Memory B cell (primary cell): ENCODE measurements at regions not wholly inside any gene's neighbourhood (a gene's known extent, or its start where the extent isn't known, plus 50 kb on each side); places are given as distances from the start of the nearest gene placed in this dataset.

Source experiments
- ATAC-seq: fragments of 150-1000 bp; cut with Tn5 transposase; 2 replicates; pipeline ENCODE4 v1.10.0; 2021; ENCODE audit warnings: low read depth, mild to moderate bottlenecking, moderate library complexity
- DNase-seq, 2 donors: peaks; one replicate each; pipeline ENCODE4 v3.0.0; 2022; ENCODE audit warnings: low spot score in 2 of 2
- H3K27ac Mint-ChIP-seq: one replicate; pipeline ENCODE4 v1.8.0; 2022; ENCODE audit warnings: mild to moderate bottlenecking, moderate library complexity, mixed read lengths
- H3K27me3 Mint-ChIP-seq: one replicate; pipeline ENCODE4 v1.8.0; 2022; ENCODE audit warnings: mixed read lengths
- H3K36me3 Mint-ChIP-seq: one replicate; pipeline ENCODE4 v1.8.0; 2022; ENCODE audit warnings: mild to moderate bottlenecking, mixed read lengths
- H3K4me1 Mint-ChIP-seq: one replicate; pipeline ENCODE4 v1.8.0; 2022; ENCODE audit warnings: mixed read lengths
- H3K4me3 Mint-ChIP-seq: one replicate; pipeline ENCODE4 v1.8.0; 2022; ENCODE audit warnings: mild to moderate bottlenecking, moderate library complexity, mixed read lengths
- H3K9me3 Mint-ChIP-seq: one replicate; pipeline ENCODE4 v1.8.0; 2022; ENCODE audit warnings: mixed read lengths

DNA sequence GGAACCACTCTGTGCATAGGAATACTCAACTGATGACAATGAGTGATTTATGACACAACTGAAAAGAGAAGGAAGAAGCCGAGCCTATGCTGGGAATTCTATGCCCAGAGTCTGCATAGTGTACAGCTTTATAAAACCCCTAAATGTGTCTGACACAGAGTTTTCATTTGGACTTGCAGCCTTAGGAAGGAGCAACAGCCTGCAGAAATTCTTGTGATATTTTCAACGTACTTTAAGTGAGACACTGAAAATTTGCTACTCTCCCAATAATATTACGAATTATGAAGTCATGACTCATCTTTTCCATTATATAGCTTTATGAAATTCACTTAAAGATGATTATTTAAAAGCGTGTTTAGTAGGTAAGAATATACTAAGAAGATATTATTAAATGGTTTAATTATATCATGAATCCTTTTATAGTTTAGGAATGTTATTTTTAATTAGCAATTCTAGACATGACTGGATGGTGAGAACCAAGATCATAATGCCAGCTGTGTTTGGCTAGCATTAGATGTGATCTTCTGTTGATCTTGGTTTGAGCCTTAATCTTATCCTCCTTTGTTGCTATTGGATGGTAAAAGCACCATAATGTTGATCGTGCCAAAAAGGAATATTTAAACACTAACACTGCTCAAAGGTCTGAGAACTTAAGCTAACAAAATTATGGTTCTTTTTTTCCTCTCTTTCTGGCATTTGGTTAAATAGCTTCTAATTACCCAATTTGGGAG is 785.1 kb upstream of the ADGRL4 start:
- ATAC-seq (no peak), DNase-seq (no peak)
- no peaks in the 10 kb centered on the region for H3K27me3 Mint-ChIP-seq
- no peaks in the 10 kb centered on the region for H3K9me3 Mint-ChIP-seq
- no peaks in the 10 kb centered on the region for H3K36me3 Mint-ChIP-seq
- no peak overlapping the region for H3K4me3 Mint-ChIP-seq
- H3K4me1 Mint-ChIP-seq = peaks cover 3% of the 10 kb centered on the region
- no peak overlapping the region for H3K27ac Mint-ChIP-seq

DNA sequence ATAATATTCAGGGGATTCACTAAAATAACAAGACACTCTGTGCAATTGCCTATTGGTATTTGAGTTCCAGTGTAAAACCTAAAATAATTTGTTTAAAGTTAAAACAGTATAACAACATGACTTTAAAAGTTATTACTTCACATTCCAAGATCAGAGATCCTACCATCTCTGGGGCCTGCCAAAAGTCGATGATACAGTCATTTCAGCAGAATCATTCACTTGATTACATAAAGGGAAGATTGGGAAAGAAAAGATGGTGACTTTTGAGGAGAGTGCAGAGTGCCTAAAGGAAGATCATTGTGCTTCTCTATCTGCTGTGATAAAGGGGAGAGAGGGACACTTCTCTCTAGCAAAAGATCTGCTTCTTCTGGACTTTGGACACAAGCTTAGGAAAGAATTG is 784.4 kb upstream of the ADGRL4 start:
- Mint-ChIP-seq H3K27me3 (no peaks in the 10 kb centered on the region), H3K27ac (no peak overlapping the region), H3K9me3 (no peaks in the 10 kb centered on the region), H3K4me1 (peaks cover 3% of the 10 kb centered on the region), H3K36me3 (no peaks in the 10 kb centered on the region), H3K4me3 (no peak overlapping the region)
- DNase-seq = no peak
- no peak for ATAC-seq

DNA sequence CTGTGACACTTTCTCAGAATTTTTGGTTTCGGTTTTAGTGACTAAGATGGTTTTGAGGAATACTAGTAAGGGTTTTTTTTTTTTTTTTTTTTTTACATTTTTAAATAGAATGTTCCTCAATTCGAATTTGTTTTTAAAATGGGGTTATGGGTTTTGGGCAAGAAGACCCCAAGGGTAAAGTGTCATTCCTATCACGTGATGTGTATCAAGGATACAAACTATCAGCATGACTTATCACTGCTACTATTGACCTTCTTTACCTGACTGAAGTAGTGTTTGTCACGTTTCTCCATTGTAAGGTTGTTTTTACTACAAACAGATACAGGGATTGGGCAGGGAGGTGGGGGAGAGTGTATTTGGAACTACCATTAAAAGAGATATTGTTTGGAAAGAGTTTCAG is 781.1 kb upstream of the ADGRL4 start:
- ATAC-seq (no peak), DNase-seq (no peak)
- Mint-ChIP-seq H3K9me3 (no peaks in the 10 kb centered on the region), H3K36me3 (no peaks in the 10 kb centered on the region), H3K4me1 (no peaks in the 10 kb centered on the region), H3K27me3 (no peaks in the 10 kb centered on the region), H3K4me3 (no peak overlapping the region), H3K27ac (no peak overlapping the region)

DNA sequence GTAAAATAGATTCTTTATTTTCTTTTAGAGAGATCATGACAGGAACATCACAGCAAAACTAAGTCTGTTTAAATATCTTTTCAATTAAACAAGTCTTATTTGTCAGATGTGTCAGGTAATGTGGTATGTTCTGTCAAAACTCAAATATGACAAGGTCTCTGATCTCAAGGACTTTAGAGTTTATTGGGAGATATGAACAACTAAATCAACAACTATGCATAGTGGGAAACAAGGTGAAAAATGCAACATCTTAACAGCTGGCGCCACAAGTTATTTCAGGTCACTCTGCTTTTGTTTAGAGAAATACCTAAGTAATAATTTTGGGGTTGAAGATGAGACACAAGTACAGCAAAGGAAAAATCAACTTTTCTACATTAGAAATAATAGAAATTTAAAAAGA is 779.4 kb upstream of the ADGRL4 start:
- Mint-ChIP-seq H3K4me3 (no peak overlapping the region), H3K9me3 (peaks cover 2% of the 10 kb centered on the region), H3K4me1 (peaks cover 2% of the 10 kb centered on the region), H3K36me3 (no peaks in the 10 kb centered on the region), H3K27me3 (no peaks in the 10 kb centered on the region), H3K27ac (no peak overlapping the region)
- DNase-seq (no peak), ATAC-seq (no peak)

DNA sequence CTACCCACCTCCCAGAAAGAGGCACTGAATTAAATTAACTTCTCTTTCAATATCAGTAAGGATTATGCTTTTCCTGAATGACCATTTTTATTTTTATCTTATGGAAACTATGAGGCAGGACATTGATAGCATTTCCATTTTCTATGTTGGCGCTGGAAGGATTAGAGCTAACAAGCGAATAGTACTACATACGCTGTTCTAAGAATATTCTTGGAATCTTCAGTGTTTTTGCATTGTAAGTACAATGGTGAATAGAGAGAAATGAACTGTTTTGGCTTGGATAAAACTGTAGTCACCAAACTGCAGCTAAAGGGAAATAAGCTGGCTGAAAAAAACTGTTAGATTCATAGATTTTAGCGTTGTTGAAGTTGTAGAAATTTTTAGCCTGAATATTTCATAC is 779.0 kb upstream of the ADGRL4 start:
- DNase-seq (no peak), ATAC-seq (no peak)
- no peak overlapping the region for H3K4me3 Mint-ChIP-seq
- no peaks in the 10 kb centered on the region for H3K27me3 Mint-ChIP-seq
- peaks cover 2% of the 10 kb centered on the region for H3K4me1 Mint-ChIP-seq
- H3K27ac Mint-ChIP-seq = no peak overlapping the region
- peaks cover 2% of the 10 kb centered on the region for H3K9me3 Mint-ChIP-seq
- no peaks in the 10 kb centered on the region for H3K36me3 Mint-ChIP-seq

DNA sequence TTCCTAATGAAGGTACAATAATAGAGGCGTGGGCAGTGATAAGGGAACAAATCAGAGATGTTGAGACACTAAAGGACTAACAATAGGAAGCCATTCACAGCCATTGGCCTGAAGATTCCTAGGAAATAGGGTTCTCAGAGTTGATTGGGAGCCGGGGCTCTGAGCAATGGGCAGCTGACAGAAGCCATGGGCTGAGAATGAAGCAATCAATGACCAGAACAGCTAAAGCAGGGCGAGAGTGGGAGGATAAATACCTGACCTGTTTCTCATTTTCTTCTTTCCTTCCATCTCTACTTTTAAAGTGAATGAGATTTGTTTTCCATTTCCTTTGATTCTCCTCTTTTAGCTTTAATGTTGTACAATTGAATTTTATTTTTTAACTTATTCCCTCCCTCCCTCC is 774.7 kb upstream of the ADGRL4 start:
- H3K27ac Mint-ChIP-seq = no peak overlapping the region
- DNase-seq = no peak
- no peaks in the 10 kb centered on the region for H3K27me3 Mint-ChIP-seq
- no peaks in the 10 kb centered on the region for H3K36me3 Mint-ChIP-seq
- no peak overlapping the region for H3K4me3 Mint-ChIP-seq
- peaks cover 2% of the 10 kb centered on the region for H3K9me3 Mint-ChIP-seq
- peaks cover 10% of the 10 kb centered on the region for H3K4me1 Mint-ChIP-seq
- ATAC-seq = no peak

DNA sequence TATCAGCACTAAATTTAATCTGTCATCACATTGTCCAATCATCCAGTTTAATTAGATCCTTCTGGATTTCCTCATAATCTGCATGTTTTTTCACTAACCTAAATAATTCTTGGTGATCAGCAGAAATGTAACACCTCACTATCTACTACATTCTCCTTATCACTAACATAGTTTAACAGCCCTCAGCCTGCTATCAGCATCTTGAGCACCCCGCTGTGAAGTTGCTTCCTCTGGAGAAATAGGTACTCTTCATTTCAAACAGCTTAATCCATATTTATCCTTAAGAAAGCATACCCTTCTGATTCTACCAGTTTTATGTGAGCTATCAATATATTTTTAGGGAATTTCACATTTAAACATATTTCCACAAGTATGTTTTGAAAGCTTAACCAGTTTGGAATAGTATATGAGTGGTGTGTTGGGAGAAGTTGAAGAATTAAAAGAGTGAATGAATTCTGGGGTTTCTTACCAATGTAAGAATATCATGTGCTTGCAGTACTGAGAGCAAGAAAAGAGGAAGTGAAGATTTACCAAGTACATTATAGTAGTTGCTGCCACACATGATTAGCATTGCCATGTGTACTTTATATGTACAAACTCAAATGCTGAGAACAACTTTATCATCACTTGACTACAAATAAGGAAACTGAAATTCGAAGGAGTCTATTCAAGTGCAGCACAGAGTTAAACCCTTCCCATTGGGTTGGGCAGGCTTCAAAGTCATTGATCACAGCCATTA is 771.1 kb upstream of the ADGRL4 start:
- H3K9me3 Mint-ChIP-seq = peaks cover 2% of the 10 kb centered on the region
- no peak overlapping the region for H3K4me3 Mint-ChIP-seq
- peak in 1 of 2 donors; percentile 24 for DNase-seq
- no peaks in the 10 kb centered on the region for H3K36me3 Mint-ChIP-seq
- peak; percentile 99 for ATAC-seq
- peaks cover 10% of the 10 kb centered on the region for H3K4me1 Mint-ChIP-seq
- H3K27me3 Mint-ChIP-seq = no peaks in the 10 kb centered on the region
- H3K27ac Mint-ChIP-seq = peak overlapping the region; percentile 7

DNA sequence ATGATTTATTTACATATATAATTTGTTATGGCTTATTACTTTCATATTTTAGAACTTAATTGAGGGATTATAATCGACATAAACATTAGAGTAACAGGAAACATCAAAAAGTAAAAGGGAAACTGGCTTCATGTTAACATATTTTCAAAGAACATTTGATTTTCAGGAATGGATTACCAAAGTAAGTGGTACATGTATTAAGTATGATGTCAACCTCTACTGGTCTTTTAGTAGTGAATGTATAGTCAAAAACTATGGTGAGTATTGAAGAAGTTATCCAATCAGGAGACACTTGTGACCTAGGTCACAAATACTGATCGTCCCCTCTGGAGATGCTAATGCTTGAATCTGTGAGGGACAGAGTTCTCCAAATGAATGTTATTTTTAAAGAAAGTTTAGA is 768.9 kb upstream of the ADGRL4 start:
- DNase-seq (no peak), ATAC-seq (no peak)
- Mint-ChIP-seq H3K4me3 (no peak overlapping the region), H3K36me3 (no peaks in the 10 kb centered on the region), H3K4me1 (peaks cover 8% of the 10 kb centered on the region), H3K27me3 (no peaks in the 10 kb centered on the region), H3K27ac (no peak overlapping the region), H3K9me3 (no peaks in the 10 kb centered on the region)

DNA sequence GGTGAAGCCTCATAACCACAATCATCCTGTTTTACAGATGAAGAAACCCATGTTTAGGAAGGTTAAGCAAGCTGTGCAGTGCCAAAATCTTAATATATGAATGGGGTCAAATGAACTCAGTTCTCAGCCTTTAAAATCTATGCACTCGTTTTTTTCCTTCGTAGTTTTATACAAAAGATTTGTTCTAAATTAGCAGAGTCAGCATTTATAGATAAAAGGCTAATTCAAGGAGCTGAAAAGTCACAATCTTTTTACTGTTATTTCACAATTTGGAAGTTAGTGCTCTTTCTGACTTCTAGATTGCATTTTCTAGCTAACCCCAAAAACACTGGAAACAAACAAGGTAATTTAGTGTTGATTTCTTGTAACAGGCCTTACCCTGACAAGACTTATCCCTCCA is 766.9 kb upstream of the ADGRL4 start:
- Mint-ChIP-seq H3K4me1 (peaks cover 8% of the 10 kb centered on the region), H3K9me3 (no peaks in the 10 kb centered on the region), H3K36me3 (no peaks in the 10 kb centered on the region), H3K27ac (no peak overlapping the region), H3K4me3 (no peak overlapping the region), H3K27me3 (no peaks in the 10 kb centered on the region)
- ATAC-seq = no peak
- no peak for DNase-seq

DNA sequence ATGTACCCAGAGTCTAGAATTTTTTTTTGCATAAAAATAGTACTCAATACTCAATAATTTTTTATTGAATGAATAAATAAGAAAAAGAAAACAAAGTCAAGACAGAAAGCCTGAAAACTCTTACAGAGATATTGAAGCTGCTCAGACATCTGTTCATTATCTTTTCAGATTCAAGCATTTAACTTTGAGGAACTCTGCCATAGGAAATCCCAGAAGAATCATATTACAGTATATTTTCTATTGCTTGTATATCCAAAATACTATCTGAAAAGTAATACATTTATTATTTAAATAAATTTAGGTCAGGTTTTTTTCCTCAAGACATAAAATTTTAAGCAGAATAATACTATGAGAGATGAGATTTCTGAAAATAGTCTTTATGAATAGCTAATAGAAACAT is 755.9 kb upstream of the ADGRL4 start:
- Mint-ChIP-seq H3K36me3 (peaks cover 2% of the 10 kb centered on the region), H3K4me1 (no peaks in the 10 kb centered on the region), H3K27me3 (no peaks in the 10 kb centered on the region), H3K9me3 (peaks cover 6% of the 10 kb centered on the region), H3K4me3 (no peak overlapping the region), H3K27ac (no peak overlapping the region)
- ATAC-seq (no peak), DNase-seq (no peak)

DNA sequence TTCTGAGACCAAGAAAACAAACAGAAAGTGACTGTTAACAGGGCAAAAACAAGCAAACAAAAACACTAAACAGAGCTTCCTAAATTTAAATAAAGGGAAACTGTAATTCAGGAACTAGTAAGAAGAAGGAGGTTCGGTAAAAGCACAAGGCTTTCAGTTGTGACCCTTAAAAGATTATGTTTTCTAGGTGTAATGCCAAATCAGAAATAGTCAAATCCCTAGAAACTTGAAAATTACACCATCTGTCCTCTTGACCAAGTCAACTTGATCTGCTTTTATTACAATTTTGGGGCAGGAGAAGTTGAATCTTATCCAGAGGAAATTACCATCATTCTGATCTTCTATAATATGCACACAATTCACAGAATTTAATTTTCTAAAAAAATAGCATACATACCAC is 754.0 kb upstream of the ADGRL4 start:
- Mint-ChIP-seq H3K27ac (no peak overlapping the region), H3K4me3 (no peak overlapping the region), H3K36me3 (peaks cover 2% of the 10 kb centered on the region), H3K4me1 (no peaks in the 10 kb centered on the region), H3K9me3 (peaks cover 7% of the 10 kb centered on the region), H3K27me3 (no peaks in the 10 kb centered on the region)
- ATAC-seq (no peak), DNase-seq (no peak)

DNA sequence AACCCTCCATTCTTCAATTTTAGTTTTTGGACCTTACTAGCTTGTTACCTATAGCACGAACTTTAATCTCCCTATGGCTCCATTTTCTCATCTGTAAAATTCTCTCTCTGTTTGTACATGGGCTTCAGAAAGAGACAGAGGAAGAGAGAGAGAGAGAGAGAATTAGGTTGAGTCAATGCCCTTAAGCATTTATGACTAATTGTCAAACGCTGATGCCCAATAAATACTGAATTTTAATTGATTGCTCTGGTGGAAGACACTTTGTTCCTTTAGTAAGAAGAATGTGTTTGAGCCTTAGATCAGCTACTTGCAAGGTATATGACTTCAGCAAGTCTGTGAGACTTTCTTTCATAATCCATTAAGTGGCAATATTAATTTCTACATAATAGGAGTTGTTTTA is 743.1 kb upstream of the ADGRL4 start:
- no peaks in the 10 kb centered on the region for H3K36me3 Mint-ChIP-seq
- ATAC-seq = no peak
- no peaks in the 10 kb centered on the region for H3K27me3 Mint-ChIP-seq
- no peak overlapping the region for H3K27ac Mint-ChIP-seq
- peaks cover 2% of the 10 kb centered on the region for H3K9me3 Mint-ChIP-seq
- no peak overlapping the region for H3K4me3 Mint-ChIP-seq
- no peak for DNase-seq
- no peaks in the 10 kb centered on the region for H3K4me1 Mint-ChIP-seq

DNA sequence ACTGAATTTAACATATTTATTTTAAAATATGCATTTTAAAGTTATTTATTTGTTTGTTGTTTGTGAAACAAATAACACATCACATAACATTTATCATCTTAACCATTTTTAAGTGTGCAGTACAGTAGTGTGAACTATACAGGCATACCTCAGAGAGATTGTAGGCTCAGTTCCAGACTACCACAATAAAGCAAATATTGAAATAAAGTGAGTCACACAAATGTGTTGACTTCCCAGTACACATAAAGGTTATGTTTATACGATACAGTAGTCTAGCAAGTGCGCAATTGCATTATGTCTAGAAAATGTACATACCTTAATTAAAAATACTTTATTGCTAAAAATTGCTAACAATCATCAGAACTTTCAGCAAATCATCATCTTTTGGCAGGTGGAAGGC is 739.4 kb upstream of the ADGRL4 start:
- Mint-ChIP-seq H3K4me3 (no peak overlapping the region), H3K27me3 (no peaks in the 10 kb centered on the region), H3K36me3 (no peaks in the 10 kb centered on the region), H3K4me1 (peaks cover 7% of the 10 kb centered on the region), H3K9me3 (peaks cover 2% of the 10 kb centered on the region), H3K27ac (no peak overlapping the region)
- DNase-seq (no peak), ATAC-seq (no peak)

DNA sequence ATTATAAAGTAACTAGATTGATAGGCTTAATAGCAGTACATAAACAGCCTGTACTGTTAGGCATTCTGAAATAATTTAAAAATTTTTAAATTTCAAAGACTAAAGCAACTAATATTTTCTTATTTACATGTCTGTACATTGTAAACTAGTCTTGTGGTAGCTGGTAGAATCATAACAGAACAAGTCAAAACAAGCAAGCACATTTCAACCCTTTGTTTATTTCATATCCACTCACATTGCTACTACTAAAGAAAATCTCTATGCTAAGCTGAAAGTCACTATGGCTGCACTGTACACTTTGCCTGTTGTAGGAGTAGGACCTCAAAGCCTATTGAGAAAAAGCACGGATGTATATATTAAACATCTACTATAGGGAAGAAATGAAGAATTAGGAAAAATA is 738.2 kb upstream of the ADGRL4 start:
- Mint-ChIP-seq H3K4me3 (no peak overlapping the region), H3K9me3 (peaks cover 1% of the 10 kb centered on the region), H3K4me1 (peaks cover 7% of the 10 kb centered on the region), H3K36me3 (no peaks in the 10 kb centered on the region), H3K27me3 (no peaks in the 10 kb centered on the region), H3K27ac (no peak overlapping the region)
- no peak for ATAC-seq
- DNase-seq = no peak
